ENCODE measurements at regions not wholly inside any gene's neighbourhood (a gene's known extent, or its start where the extent isn't known, plus 50 kb on each side); places are given as distances from the start of the nearest gene placed in this dataset.
"Not testable (repeated sequence)": the region's sequence is repeated elsewhere in the genome, so short reads cannot be mapped to it uniquely, and the experiment has no call there.

- H3K9me3 ChIP-seq (ENCODE audit: control insufficient read depth, low read length); H3K4me3 ChIP-seq (ENCODE audit: low read length); ATAC-seq; intact Hi-C loops (cut with DNase I); H3K4me1 ChIP-seq (ENCODE audit: control insufficient read depth, insufficient read depth, low read length); DNase-seq; H3K27ac ChIP-seq (ENCODE audit: low read length); H3K27me3 ChIP-seq (ENCODE audit: control insufficient read depth, insufficient read depth): not testable (repeated sequence)
- WGBS, result 95% methylated on average over 3 of the region's 4 CpGs
Observed at GRCh38 chr15:30761365-30761764, 135.4 kb downstream of the ARHGAP11B start.

- intact Hi-C loops (cut with DNase I); H3K27ac ChIP-seq (ENCODE audit: low read length); H3K4me3 ChIP-seq (ENCODE audit: low read length); H3K27me3 ChIP-seq (ENCODE audit: control insufficient read depth, insufficient read depth); H3K9me3 ChIP-seq (ENCODE audit: control insufficient read depth, low read length); H3K4me1 ChIP-seq (ENCODE audit: control insufficient read depth, insufficient read depth, low read length); DNase-seq; ATAC-seq: not testable (repeated sequence)
- WGBS, result 94% methylated on average over 12 of the region's 12 CpGs
Observed at GRCh38 chr15:30769390-30770124, 134.2 kb upstream of the FAN1 start.

- Histone ChIP-seq H3K4me1 (ENCODE audit: control insufficient read depth, insufficient read depth, low read length) (no peaks in the 10 kb centered on the region), H3K27ac (ENCODE audit: low read length) (no peak overlapping the region), H3K4me3 (ENCODE audit: low read length) (no peak overlapping the region), H3K27me3 (ENCODE audit: control insufficient read depth, insufficient read depth) (no peaks in the 10 kb centered on the region), H3K9me3 (ENCODE audit: control insufficient read depth, low read length) (no peaks in the 10 kb centered on the region)
- intact Hi-C loops (cut with DNase I), result no loop called here
- ATAC-seq (no peak), DNase-seq (no peak)
- 97% methylated on average over 17 of the region's 17 CpGs for WGBS
Observed at GRCh38 chr15:30770759-30771158, 133.0 kb upstream of the FAN1 start.

DNA sequence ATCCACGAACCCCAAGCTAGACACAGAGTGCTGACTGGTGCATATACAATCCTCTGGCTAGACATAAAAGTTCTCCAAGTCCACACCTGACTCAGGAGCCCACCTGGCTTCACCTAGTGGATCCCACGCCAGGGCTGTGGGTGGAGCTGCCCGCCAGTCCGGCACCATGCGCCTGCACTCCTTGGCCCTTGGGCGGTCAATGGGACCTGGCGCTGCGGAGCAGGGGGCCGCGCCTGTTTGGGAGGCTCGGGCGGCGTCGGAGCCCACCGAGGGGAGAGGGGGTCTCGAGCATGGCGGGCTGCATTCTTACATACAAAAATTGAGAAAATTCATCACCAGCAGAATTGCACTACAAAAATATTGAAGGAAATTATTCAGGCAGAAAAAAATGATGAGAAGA is 120.7 kb upstream of the FAN1 start:
- ATAC-seq, result no peak
- H3K27me3 ChIP-seq (ENCODE audit: control insufficient read depth, insufficient read depth), result no peaks in the 10 kb centered on the region
- no peaks in the 10 kb centered on the region for H3K9me3 ChIP-seq (ENCODE audit: control insufficient read depth, low read length)
- H3K4me3 ChIP-seq (ENCODE audit: low read length), result no peak overlapping the region
- no peak for DNase-seq
- intact Hi-C loops (cut with DNase I), result no loop called here
- whole genome bisulfite sequencing, result 96% methylated on average over 17 of the region's 17 CpGs
- no peaks in the 10 kb centered on the region for H3K4me1 ChIP-seq (ENCODE audit: control insufficient read depth, insufficient read depth, low read length)
- H3K27ac ChIP-seq (ENCODE audit: low read length), result no peak overlapping the region

GRCh38 chr15:30788595-30788994 is 115.1 kb upstream of the FAN1 start:
- intact Hi-C loops (cut with DNase I), result no loop called here
- Histone ChIP-seq H3K9me3 (ENCODE audit: control insufficient read depth, low read length) (no peaks in the 10 kb centered on the region), H3K27me3 (ENCODE audit: control insufficient read depth, insufficient read depth) (no peaks in the 10 kb centered on the region), H3K4me3 (ENCODE audit: low read length) (no peak overlapping the region), H3K27ac (ENCODE audit: low read length) (no peak overlapping the region), H3K4me1 (ENCODE audit: control insufficient read depth, insufficient read depth, low read length) (no peaks in the 10 kb centered on the region)
- DNase-seq (no peak), ATAC-seq (no peak)

GRCh38 chr15:30791239-30792175 is 112.2 kb upstream of the FAN1 start:
- intact Hi-C loops (cut with DNase I), result no loop called here
- H3K4me1 ChIP-seq (ENCODE audit: control insufficient read depth, insufficient read depth, low read length), result no peaks in the 10 kb centered on the region
- H3K4me3 ChIP-seq (ENCODE audit: low read length), result no peak overlapping the region
- DNase-seq, result no peak
- H3K27ac ChIP-seq (ENCODE audit: low read length), result no peak overlapping the region
- 93% methylated on average over 18 of the region's 18 CpGs for WGBS
- H3K9me3 ChIP-seq (ENCODE audit: control insufficient read depth, low read length), result no peaks in the 10 kb centered on the region
- no peaks in the 10 kb centered on the region for H3K27me3 ChIP-seq (ENCODE audit: control insufficient read depth, insufficient read depth)
- no peak for ATAC-seq

DNA sequence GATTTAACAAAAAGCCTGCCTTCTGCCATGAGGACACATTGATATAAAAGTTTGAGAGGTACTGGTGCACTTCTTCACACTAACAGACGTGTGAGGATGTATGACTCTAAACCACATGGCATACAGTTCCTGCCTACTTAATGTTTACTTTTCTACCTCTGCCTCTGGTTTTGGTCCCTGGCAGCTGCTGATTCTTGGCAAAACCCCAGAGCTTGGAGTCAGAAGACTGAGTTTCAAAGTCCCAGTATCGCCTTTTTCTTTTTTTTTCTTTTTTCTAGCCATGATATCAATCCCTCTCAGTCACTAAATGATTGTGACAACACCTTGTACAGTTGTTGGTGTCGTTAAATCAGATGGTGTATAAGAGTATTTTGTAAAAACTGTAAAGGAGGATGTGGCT is 110.9 kb upstream of the FAN1 start:
- H3K9me3 ChIP-seq (ENCODE audit: control insufficient read depth, low read length); ATAC-seq; H3K27me3 ChIP-seq (ENCODE audit: control insufficient read depth, insufficient read depth); DNase-seq; H3K4me1 ChIP-seq (ENCODE audit: control insufficient read depth, insufficient read depth, low read length); H3K4me3 ChIP-seq (ENCODE audit: low read length); H3K27ac ChIP-seq (ENCODE audit: low read length); intact Hi-C loops (cut with DNase I): not testable (repeated sequence)
- WGBS, result 44% methylated on average over 3 of the region's 3 CpGs

GRCh38 chr15:30794388-30794787 is 109.3 kb upstream of the FAN1 start:
- no peak for DNase-seq
- ATAC-seq, result no peak
- Histone ChIP-seq H3K4me3 (ENCODE audit: low read length) (no peak overlapping the region), H3K9me3 (ENCODE audit: control insufficient read depth, low read length) (no peaks in the 10 kb centered on the region), H3K4me1 (ENCODE audit: control insufficient read depth, insufficient read depth, low read length) (no peaks in the 10 kb centered on the region), H3K27me3 (ENCODE audit: control insufficient read depth, insufficient read depth) (no peaks in the 10 kb centered on the region), H3K27ac (ENCODE audit: low read length) (no peak overlapping the region)
- intact Hi-C loops (cut with DNase I), result no loop called here
- WGBS, result 87% methylated on average over 6 of the region's 6 CpGs

GRCh38 chr15:30799565-30799964 is 104.2 kb upstream of the FAN1 start:
- intact Hi-C loops (cut with DNase I); H3K27me3 ChIP-seq (ENCODE audit: control insufficient read depth, insufficient read depth): not testable (repeated sequence)
- 64% methylated on average over 5 of the region's 5 CpGs for WGBS

DNA sequence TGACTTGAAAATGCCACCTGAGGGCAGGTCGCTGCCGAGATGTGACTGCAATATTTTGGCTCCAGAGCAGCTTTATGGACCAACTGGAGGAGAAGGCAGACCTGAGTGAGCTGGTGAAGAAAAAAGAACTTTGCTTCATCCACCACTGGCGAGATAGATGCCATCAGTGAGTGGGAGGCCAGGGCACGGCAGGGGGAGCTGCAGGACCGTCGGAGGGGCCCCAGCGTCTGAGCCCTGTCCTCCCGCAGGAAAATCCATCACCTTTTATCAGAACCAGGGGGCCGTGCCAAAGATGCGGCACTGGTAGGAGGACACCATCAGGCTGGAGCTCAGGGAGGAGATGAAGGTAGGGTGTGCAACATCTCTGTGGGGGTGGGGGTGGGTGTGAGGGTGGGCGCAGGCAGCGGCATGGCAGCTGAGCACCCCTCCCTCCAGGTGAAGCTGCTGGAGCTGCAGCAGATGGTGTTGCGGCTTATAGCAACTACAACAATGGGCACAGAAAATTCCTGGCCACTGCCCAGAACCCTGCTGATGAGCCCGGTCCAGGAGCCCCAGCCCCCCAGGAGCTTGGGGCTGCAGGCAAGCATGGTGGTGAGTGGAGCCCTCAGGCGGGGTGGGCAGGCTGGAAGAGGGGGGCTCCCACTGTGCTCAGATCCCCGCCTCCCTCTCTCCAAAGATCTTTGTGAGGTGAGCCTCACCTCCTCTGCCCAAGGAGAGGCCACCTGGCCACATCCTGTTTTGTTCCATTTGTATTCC is 102.4 kb upstream of the FAN1 start:
- H3K4me1 ChIP-seq (ENCODE audit: control insufficient read depth, insufficient read depth, low read length); ATAC-seq; DNase-seq; H3K27ac ChIP-seq (ENCODE audit: low read length); H3K9me3 ChIP-seq (ENCODE audit: control insufficient read depth, low read length); intact Hi-C loops (cut with DNase I); H3K27me3 ChIP-seq (ENCODE audit: control insufficient read depth, insufficient read depth); H3K4me3 ChIP-seq (ENCODE audit: low read length): not testable (repeated sequence)
- WGBS, result 48% methylated on average over 14 of the region's 16 CpGs

More at GRCh38 chr15:30799565-30799964, 104.2 kb upstream of the FAN1 start:
- H3K4me1 ChIP-seq (ENCODE audit: control insufficient read depth, insufficient read depth, low read length); H3K27ac ChIP-seq (ENCODE audit: low read length); DNase-seq; H3K4me3 ChIP-seq (ENCODE audit: low read length); H3K9me3 ChIP-seq (ENCODE audit: control insufficient read depth, low read length); ATAC-seq: not testable (repeated sequence)

DNA sequence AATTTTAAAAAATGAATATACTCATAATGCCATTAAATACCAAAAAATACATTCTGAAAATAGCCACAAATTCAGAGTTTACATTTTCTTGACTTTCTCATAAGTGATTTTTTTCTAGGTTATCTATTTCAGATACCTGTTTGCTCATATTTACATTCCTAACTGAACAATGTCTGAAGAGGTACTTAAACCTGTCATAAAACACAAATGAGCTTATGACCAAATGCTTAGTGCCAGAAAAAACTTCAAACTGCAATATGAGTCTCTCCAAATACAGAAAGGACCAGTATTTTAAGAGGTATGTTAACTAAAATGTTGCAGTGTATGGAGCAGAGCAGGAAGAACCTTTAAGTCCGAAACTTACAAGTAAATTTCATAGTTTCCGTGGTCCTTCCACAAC is 101.7 kb upstream of the FAN1 start:
- ATAC-seq; H3K27me3 ChIP-seq (ENCODE audit: control insufficient read depth, insufficient read depth); H3K4me3 ChIP-seq (ENCODE audit: low read length); DNase-seq; H3K4me1 ChIP-seq (ENCODE audit: control insufficient read depth, insufficient read depth, low read length); intact Hi-C loops (cut with DNase I); H3K27ac ChIP-seq (ENCODE audit: low read length); H3K9me3 ChIP-seq (ENCODE audit: control insufficient read depth, low read length): not testable (repeated sequence)
- 89% methylated on average over 2 of the region's 2 CpGs for WGBS

Data from right cardiac atrium (tissue), 5 donors.